ENCODE measurements at regions not wholly inside any gene's neighbourhood (a gene's known extent, or its start where the extent isn't known, plus 50 kb on each side); places are given as distances from the start of the nearest gene placed in this dataset.

GRCh38 chr9:99445371-99445891 lies 223.3 kb downstream of the SEC61B start:
- TF ChIP-seq CTCF (IDR thresholded peaks at IDR 0.05; ENCODE audit: low read depth, low read length, poor library complexity, severe bottlenecking) (no peak), EZH2phosphoT487 (IDR thresholded peaks at IDR 0.05; ENCODE audit: borderline replicate concordance, low read length) (no peak)

Data from DOHH2 (cell line).